ENCODE measurements at regions not wholly inside any gene's neighbourhood (a gene's known extent, or its start where the extent isn't known, plus 50 kb on each side); places are given as distances from the start of the nearest gene placed in this dataset.

DNA sequence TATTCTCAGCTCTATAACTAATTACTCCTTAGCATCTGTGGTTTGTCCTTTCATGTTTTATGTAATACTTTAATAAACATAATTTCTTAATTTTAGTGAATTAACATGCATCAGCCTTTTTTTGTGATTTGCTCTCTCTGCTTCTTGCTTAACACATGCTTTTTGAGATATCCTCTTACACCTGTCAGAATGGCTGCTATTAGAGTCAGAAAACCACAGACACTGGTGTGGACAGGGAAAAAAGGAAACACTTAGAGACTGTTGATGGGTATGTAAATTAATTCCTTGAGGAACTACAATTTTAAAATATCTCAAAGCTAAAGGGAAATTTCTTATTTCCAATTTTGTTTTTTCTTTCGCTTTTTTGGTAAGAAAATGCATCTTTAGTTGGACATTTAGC, 549.0 kb downstream of the ZNF804A start:
- no peak for DNase-seq (ENCODE audit: low spot score)

GRCh38 chr2:185152186-185152585, 553.9 kb downstream of the ZNF804A start:
- no peak for DNase-seq (ENCODE audit: low spot score)

GRCh38 chr2:185161701-185162100, 563.4 kb downstream of the ZNF804A start:
- DNase-seq (ENCODE audit: low spot score), result no peak

- DNase-seq (ENCODE audit: low spot score), result no peak
Measured at GRCh38 chr2:185174353-185174752, 564.3 kb upstream of the FSIP2 start.

- DNase-seq (ENCODE audit: low spot score), result no peak
Measured at GRCh38 chr2:185179743-185180142, 558.9 kb upstream of the FSIP2 start.

DNA sequence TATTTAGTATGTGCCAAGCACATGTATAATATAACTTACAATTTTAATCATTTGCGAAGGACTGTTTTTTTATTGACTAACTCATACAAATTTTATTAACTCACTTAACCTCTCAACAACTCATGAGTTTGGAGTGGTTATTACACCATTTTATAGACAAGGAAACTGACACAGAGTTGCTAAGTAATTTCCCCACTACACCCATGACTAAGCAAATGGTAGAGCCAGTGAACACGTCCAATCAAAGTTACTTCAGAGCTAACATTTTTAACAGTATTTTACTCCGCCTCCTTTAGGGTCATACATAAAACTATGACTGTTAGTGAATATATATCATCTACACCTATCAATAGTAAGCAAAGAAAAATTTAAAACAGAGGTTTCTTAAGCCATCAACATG, 556.7 kb upstream of the FSIP2 start:
- no peak for DNase-seq (ENCODE audit: low spot score)

DNA sequence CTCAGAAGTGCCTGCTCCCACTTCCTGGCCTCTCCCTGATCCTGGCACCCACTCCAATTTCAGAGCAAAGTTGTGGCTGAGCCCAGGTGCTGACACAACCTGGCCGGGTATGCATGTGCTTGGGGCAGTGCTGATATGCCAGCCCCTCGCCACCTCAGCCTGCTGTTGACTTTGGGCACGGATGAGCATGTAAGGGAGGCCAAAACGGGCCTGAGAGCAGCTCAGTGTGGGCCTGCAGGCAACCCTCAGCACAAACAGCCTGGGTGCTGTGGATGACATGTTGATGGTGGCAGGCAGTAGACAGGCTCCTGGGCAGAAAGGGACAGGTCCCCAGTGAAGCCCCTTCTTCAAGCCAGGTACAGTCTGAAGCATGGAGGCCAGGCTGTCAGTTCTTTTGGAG, 553.6 kb upstream of the FSIP2 start:
- DNase-seq (ENCODE audit: low spot score), result no peak

DNA sequence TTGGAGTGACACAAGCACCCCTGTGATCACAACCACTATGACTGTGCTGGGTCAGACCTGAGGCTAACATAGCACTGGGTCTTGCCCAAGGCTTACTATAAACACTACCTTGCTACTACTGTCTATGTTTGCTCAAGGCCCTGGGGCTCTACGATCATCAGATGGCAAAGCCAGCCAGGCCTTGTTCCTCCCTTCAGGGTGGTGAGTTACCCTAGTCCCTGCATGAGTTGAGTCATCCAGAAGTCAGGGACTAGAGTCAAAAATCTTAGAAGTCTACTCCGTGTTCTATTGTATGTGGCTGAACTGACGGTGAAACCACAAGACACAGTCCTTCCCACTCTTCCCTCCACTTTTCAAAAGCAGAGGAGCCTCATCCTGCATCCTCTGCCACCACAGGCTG, 551.2 kb upstream of the FSIP2 start:
- no peak for DNase-seq (ENCODE audit: low spot score)

GRCh38 chr2:185188656-185189055, 549.9 kb upstream of the FSIP2 start:
- no peak for DNase-seq (ENCODE audit: low spot score)

GRCh38 chr2:185201063-185201462, 537.5 kb upstream of the FSIP2 start:
- no peak for DNase-seq (ENCODE audit: low spot score)

- DNase-seq (ENCODE audit: low spot score), result no peak
Measured at GRCh38 chr2:185202381-185202780, 536.2 kb upstream of the FSIP2 start.

- DNase-seq (ENCODE audit: low spot score), result no peak
Measured at GRCh38 chr2:185202945-185203528, 535.6 kb upstream of the FSIP2 start.

DNA sequence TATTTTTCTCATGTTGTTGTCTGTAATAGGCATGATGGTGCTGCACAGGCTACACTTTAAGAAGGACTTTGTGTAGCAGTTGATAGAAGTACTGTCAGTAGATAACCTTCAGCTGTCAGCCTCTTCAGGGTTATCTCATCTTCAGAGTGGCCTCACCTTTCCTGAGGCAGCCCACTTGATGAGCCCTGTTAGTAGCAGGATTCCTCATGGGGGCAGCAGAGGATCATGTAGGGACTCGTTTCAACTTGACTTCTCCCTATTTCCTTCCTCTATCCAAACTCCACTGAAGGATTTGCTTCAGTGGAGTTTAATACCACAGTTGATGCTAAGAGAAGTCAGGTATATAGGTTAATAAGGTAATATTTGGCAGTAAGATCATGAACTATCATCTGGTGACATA, 530.3 kb upstream of the FSIP2 start:
- peak; percentile 39 for DNase-seq (ENCODE audit: low spot score)

- DNase-seq (ENCODE audit: low spot score), result peak; percentile 12
Measured at GRCh38 chr2:185215497-185215896, 523.1 kb upstream of the FSIP2 start.

GRCh38 chr2:185219981-185220380, 518.6 kb upstream of the FSIP2 start:
- DNase-seq (ENCODE audit: low spot score), result no peak

- no peak for DNase-seq (ENCODE audit: low spot score)
Measured at GRCh38 chr2:185222311-185222710, 516.3 kb upstream of the FSIP2 start.

DNA sequence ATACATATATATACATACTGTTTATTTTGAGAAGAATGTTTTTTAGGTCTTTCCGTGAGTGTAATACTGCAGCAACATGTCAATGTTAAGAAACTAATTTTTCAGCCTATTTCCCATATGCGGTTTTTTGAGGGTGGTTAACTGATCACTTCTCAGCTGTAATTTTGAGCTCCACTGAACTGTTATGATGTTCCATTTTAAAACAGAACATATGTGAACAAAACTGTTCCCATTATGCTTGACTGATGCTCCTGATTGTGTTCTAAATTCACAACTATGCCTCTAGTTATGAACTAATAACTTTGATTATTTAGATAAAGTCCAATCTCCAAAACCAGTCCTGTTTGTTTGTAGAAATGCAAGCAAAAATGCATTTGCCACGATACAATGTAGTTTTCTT, 511.2 kb upstream of the FSIP2 start:
- DNase-seq (ENCODE audit: low spot score), result no peak

DNA sequence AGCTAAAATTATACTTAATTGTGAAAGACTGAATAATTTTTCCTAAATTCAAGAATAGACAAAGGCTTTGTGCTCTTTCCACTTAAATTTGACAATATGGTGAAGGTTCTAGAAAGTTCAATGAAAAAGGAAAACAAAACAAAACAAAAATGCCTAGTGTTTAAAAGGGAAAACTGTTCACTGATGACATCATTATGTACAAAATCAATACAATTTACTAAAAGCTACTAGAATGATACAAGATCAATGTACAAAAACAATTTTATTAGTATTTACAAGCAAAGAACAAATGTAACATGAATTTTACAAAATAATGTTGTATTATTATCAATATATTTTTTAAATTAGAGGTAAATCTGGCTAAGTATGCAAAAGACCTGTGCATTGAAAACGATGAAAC, 499.1 kb upstream of the FSIP2 start:
- no peak for DNase-seq (ENCODE audit: low spot score)

DNA sequence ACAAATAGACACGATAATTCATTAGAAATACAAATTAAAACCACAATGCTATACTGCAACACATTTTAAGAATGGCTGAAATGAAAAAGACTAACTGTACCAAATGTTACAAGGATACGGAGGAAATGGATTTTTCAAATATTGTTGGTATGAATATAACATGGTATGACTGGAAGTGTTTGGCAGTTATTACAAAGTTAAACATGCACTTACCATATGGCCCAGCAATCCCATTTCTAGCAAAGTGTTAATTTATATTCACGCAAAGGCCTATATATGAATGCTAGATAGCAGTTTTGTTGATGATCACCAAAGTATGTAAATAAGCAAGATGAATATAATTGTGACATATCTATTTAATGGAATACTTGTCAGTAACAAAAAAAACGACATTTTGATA, 497.8 kb upstream of the FSIP2 start:
- DNase-seq (ENCODE audit: low spot score), result no peak

DNA sequence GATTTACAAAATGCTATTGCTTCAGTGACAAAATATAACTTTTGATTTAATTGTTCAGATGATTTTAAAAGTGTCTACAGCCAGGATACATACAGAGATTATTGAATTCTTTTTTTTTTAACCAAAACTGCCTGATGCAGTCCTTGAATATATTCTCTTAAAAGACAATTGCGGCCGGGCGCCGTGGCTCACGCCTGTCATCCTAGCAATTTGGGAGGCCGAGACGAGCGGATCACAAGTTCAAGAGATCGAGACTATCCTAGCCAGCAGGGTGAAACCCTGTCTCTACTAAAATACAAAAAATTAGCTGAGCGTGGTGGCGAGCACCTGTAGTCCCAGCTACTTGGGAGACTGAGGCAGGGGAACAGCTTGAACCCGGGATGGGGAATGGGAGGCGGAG, 497.0 kb upstream of the FSIP2 start:
- no peak for DNase-seq (ENCODE audit: low spot score)

- DNase-seq (ENCODE audit: low spot score), result no peak
Measured at GRCh38 chr2:185242462-185242861, 496.1 kb upstream of the FSIP2 start.

DNA sequence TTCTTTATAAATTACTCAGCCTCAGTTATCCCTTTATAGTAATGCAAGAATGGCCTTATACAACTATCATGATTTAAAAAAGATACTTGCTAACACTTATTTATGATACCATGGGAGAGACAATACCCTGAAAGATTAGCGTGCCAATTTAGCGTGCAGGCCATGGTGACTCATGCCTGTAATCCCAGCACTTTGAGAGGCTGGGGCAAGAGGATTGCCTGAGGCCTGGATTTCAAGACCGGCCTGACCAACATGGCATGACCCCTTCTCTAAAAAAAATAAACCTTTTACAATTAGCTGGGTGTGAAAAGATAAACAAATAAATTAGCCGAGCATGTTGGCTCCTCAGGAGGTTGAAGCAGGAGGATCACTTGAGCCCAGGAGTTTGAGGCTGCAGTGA, 493.4 kb upstream of the FSIP2 start:
- no peak for DNase-seq (ENCODE audit: low spot score)

GRCh38 chr2:185245806-185246205, 492.8 kb upstream of the FSIP2 start:
- peak; percentile 2 for DNase-seq (ENCODE audit: low spot score)

DNA sequence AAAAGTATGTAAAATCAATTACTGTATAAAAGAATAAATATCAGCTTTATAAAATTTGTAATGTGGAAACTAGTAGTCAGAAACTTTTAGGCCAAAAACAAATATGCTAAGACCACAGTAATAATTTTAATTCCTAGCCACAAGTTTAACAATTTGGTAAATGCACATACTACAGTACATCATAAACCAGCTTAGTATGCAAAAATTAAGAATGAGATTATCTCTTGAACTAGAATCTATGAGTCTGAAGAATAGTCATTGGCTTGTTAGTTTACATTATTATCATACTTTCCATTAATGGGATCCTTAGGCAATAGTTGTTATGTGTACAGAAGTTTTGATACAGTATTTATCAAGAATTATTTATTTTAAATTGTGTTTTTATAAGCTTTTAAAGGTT, 491.9 kb upstream of the FSIP2 start:
- DNase-seq (ENCODE audit: low spot score), result no peak

GRCh38 chr2:185255566-185255965, 483.0 kb upstream of the FSIP2 start:
- no peak for DNase-seq (ENCODE audit: low spot score)
